GM20000 (cell line): ENCODE measurements at regions not wholly inside any gene's neighbourhood (a gene's known extent, or its start where the extent isn't known, plus 50 kb on each side); places are given as distances from the start of the nearest gene placed in this dataset.

Experiments
- DNase-seq: peaks from one replicate; pipeline ENCODE4 v3.0.0; 2012; ENCODE audit warnings: low spot score
- TF ChIP-seq, protein P1 (sequence below): IDR thresholded peaks from 2 replicates; pipeline ENCODE4 v1.5.1; 2012; ENCODE audit warnings: mild to moderate bottlenecking, control low read depth; ENCODE audit errors: extremely low read depth, missing control alignments

DNA sequence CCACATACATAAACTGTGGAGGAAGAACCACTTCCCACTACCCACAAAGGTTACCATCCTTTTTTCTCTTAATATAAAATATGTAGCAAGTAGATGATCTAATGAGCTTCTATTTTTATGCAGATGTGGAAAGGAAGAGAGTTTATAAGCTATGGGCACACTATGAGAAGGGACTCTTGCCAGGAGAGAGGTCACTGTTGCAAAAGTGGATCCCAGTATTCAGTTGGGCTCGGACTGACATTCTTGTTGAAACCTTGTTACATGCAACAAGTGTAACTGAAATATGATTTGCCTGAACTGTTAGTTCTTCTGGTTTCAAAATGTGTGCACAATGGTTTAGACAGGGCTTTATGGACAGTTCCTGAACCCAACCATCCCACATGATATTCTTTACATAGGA is 397.4 kb upstream of the PKN2 start:
- no peak for DNase-seq
- TF ChIP-seq, protein P1, sequence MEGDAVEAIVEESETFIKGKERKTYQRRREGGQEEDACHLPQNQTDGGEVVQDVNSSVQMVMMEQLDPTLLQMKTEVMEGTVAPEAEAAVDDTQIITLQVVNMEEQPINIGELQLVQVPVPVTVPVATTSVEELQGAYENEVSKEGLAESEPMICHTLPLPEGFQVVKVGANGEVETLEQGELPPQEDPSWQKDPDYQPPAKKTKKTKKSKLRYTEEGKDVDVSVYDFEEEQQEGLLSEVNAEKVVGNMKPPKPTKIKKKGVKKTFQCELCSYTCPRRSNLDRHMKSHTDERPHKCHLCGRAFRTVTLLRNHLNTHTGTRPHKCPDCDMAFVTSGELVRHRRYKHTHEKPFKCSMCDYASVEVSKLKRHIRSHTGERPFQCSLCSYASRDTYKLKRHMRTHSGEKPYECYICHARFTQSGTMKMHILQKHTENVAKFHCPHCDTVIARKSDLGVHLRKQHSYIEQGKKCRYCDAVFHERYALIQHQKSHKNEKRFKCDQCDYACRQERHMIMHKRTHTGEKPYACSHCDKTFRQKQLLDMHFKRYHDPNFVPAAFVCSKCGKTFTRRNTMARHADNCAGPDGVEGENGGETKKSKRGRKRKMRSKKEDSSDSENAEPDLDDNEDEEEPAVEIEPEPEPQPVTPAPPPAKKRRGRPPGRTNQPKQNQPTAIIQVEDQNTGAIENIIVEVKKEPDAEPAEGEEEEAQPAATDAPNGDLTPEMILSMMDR = no peak

DNA sequence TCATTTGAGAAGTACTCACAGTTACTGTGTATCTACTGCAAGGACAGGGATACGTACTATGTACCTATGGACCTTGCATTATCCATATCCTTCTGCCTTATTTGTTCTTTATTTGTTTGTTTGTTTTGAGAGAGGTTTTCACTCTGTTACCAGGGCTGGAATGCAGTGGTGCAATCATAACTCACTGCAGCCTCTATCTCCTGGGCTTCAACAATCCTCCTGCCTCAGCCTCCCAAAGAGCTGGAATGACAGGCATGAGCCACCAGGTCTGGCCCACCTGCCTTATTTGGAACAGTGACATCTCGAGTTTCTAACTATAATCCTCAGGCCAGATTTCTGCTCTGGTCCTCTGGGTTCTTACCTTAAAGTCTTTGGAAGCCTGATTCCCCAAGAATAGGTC is 395.5 kb upstream of the PKN2 start:
- TF ChIP-seq, protein P1 = no peak
- DNase-seq = no peak

DNA sequence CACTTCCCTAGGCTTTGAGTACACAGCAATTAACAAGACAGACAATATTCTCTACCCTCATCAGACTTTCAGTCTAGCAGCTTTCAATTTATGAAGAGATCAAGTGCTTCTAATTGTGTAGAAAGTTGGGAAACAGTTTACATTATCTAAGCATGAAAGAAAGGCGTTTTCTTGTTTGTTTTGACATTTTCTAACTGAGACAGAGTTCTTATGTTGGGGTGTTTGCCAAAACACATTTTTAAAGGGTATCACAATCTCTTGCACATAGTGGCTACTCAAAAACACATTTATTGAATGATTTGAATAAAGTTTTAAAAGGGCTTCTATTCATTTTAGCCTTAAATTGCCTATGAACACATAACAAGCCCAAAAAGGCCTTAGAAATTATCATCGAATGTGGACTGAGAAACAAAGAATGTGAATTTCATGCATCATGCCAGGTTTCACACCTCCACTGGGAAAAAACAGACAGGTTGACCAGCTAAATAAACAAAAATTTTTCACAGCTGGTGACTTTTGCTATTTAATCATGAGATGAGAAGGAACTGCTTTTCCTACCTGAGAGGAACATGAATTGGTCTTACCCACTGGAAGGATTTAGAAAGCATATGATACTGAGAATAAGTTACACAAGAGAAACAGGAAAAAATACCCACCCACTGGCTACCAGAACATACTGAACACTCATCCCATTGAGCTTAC is 394.5 kb upstream of the PKN2 start:
- TF ChIP-seq, protein P1 = no peak
- DNase-seq = no peak

DNA sequence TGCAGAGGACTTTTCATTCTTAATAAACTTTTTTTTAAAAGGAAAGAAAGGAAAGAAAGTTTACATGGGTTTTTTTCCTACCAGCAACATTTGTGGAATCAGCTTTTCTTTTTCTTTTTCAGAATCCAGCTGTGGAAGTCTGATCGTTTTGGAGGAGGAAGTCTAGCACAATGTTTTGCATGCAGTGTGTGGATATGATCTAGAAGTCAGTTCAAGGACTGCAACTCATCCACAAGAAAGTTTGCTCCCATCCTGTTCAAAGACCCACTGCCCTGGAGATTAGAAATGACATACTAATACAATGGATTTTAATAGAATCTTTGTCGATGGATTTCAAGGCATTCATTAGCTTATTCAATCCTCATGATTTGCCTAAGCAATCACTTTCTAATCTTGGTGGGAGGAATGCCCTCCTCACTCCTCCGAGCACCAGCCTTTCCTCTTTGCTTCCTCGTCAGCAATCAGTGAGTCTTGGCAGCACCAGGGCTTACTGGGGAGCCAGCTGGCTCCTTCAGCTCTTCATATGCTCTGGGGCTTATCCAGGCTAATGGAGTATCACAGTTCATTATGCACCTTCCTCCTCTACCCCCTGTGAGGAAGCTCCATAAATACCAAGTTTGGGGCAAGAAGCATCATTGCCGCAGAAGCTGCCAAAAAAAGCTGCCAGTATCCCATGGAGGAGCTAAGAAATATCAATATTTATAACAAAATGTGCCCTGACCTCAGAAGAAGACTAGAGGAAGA is 392.3 kb upstream of the PKN2 start:
- DNase-seq = no peak

DNA sequence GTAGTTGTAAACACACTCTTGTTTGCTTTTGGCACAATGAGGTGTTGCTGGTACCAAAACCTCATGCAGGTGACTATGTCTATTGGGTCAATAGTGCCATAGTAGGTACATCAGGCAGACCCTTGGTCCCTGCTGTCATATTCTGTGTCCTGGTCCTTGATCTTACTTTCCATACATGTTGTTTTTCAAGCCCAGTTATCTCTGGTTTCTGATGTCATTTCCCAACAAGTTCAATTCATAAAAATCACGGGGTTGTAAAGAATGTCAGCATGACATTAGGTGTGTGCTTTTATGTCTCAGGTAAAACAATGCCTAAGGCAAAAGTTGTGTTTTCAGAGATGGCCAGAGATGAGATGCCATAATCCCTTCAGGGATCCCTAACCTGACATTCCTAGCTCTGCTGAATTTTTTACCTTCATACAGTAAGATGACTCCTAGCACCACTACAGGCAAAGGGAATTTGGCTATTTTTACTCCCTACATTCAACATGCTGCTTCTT is 390.3 kb upstream of the PKN2 start:
- TF ChIP-seq, protein P1 = no peak
- DNase-seq = no peak

More for the DNA sequence above, 392.3 kb upstream of the PKN2 start:
- TF ChIP-seq, protein P1 = no peak

DNA sequence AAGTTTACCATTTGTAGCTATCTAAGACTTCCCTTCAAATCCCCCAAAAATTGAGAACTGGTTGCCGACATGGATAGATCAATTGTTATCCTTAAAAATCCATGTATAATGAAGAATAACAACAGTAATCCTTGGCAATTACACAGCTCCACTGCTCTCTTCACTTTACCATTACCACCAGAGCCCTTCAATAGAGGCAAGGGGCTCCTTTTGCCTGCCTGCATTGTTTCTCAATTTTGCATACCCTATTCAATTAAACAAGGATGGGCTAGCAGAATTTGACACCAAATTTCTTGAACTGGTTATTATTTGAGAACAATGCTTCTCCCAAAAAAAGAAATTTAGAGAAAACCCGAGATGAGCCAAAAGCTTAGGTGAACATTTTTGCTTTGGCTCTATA is 387.8 kb upstream of the PKN2 start:
- TF ChIP-seq, protein P1 = no peak
- no peak for DNase-seq

DNA sequence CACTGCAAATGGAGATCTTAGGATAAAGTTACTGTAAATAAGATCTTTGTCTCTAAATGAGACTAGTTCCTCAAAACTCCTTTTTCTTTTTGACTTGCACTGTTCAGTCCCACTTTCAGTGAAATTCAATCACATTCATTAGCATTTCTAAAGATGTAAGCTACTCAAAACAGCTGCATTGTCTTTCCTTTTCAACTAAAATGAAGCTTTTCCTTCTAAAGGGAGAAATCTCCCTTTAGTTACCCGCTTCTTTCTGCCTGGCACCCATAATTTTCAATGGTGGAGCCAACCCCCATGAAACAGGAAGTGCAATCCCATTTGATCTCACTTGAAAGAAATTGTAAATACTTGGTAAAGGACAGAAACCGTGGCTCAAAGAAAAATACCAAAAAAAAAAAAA is 387.4 kb upstream of the PKN2 start:
- TF ChIP-seq, protein P1 = no peak
- DNase-seq = no peak
